ENCODE measurements at regions not wholly inside any gene's neighbourhood (a gene's known extent, or its start where the extent isn't known, plus 50 kb on each side); places are given as distances from the start of the nearest gene placed in this dataset.

DNA sequence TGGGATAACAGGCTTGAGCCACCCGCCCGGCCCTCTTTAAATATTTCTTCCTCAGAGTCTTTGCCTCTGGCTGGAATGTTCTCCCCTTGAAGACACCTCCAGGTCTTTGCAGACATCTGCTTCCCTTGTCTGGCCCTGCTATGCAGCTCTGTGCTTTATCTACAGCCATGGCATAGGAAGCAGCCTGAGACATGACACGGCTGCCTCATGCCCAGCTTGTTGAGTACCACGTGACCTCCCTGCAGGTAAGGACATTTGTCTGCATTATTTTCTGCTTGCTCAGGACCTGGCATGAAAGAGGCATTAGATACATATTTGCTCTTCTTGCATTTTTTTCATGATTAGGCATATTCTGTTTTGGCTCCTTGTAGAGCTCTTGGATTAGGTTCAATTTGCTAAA is 113.8 kb upstream of the KLF6 start:
- no peak for DNase-seq (ENCODE audit: low spot score)

DNA sequence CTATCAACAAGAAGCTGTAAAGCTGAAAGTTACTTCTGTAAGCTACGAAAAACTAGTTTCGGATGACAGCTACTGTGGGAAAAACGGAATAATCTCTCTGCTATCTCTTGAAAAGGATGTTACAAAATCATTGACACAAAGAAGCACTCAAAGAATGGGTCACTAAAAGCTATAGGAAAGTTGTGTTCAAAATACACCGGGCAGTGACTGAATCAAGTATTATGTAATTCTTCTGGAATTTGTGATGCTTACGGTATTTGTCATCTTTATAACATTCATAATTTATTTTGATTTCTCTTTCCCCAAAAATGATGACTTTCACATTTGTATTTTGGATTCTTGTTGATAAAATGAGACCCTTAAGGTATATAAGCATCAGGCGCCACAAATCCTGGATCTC is 112.1 kb upstream of the KLF6 start:
- no peak for DNase-seq (ENCODE audit: low spot score)

GRCh38 chr10:3896161-3896560 is 111.2 kb upstream of the KLF6 start:
- no peak for DNase-seq (ENCODE audit: low spot score)

DNA sequence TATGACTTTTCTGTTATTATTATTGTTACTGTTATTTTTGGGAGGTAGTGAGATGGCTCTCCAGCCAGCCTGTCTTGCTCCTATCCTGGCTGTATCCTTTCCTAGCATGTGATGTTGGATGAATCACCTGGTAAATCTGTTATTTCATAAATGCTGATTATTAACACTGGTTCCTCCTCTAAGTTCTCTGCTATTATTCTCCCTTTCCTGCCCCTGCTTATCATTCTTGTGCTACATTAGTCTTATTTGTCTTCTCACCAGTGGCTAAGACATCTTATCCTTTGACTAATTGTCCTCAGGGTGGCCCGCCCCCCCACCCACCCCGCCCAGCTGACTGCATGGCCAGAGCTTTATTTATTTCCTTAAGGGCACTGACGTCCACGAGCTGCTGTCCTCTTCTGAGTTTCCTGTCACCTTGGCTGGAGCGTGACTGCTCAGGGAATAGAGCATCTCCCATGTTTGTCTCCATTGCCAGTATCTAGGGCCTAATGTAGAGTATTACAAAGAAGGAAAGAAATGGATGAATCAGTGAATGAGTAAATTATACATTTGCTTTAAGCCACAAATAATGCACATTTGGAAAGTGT is 110.1 kb upstream of the KLF6 start:
- no peak for DNase-seq (ENCODE audit: low spot score)

DNA sequence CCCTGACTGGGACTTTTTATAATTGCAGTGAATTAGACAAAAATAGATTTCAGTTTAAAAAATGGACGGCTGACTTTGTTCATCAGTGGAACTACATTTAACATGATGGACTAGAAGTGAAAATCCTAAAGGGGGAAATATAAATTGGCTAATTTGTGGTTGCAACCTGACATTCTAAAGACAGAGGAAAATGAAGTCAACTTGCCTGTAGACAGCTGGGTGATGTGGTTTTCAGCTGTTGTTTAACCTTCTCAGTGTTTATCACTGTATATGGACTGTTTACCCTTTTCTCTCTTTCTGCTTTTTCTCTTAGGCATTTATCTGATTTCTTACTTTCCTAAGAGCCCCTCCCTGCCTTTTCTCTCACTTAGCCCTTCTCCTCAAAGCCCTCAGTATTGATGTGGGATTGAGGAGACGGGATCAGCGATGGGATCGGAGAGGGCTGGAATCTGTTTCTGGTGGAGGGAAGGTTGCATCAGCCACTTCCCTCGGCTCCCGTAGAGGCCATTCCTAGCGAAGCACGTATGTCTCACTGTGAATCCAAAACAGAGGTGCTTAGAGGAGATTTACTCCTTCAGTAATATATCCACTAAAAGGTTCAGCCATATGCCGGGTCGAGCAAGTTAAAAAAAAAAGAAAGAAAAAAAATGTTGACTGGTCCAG is 109.0 kb upstream of the KLF6 start:
- peak; percentile 43 for DNase-seq (ENCODE audit: low spot score)

GRCh38 chr10:3892440-3893425 is 107.7 kb upstream of the KLF6 start:
- DNase-seq (ENCODE audit: low spot score): peak; percentile 78

- no peak for DNase-seq (ENCODE audit: low spot score)
These were observed 106.4 kb upstream of the KLF6 start for GRCh38 chr10:3891396-3891795.

DNA sequence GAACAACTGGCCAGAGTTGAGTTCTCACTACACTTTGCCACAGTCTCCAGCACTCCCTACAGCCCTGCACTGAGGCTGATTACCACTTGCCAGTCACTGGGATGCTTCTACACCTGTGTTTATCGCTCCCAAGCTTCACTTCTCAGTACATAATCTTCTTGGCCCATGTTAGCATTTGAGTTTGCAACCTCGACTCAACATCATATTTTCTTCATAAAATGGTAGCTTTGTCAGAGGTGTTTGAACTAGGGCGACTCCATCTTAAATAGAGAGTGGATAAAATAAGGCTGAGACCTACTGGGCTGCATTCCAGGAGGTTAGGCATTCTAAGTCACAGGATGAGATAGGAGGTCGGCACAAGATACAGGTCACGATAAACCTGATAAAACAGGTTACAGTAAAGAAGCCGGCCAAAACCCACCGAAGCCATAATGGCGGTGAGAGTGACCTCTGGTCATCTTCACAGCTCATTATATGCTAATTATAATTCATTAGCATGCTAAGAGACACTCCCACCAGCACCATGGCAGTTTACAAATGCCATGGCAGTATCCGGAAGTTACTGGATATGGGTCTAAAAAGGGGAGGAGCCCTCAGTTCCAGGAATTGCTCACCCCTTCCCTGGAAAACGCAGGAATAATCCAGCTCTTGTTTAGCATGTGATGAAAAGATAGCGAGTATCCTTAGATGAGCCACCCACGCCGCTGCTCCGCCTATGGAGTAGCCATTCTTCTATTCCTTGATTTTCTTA is 105.8 kb upstream of the KLF6 start:
- no peak for DNase-seq (ENCODE audit: low spot score)

DNA sequence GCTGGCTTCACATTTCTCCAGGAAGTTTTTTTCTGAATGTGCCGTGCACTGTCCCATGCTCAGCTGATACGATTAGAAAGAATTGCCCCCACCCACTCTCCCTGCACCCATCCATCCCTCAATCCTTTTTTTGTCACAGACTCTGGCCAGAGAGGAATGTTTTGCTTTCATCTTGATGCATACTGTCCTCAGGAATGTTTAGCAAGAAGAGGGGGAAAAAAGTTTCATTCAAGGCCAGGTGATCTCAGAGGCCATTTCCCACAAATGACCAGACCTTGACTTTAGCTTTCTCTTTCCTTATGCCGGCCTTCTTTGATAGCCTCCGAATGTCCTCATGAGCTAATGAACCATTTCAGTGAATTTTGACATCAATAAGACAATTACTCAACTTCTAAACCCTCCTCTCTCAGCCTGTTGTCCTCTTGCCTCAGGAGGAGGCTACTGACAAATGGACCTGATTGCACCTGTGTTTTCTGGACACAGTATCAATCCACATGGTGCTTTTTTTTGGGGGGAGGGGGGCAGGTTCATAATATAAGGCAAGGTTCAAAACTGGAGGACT is 105.0 kb upstream of the KLF6 start:
- no peak for DNase-seq (ENCODE audit: low spot score)

GRCh38 chr10:3887885-3888476 is 103.0 kb upstream of the KLF6 start:
- DNase-seq (ENCODE audit: low spot score): peak; percentile 86

DNA sequence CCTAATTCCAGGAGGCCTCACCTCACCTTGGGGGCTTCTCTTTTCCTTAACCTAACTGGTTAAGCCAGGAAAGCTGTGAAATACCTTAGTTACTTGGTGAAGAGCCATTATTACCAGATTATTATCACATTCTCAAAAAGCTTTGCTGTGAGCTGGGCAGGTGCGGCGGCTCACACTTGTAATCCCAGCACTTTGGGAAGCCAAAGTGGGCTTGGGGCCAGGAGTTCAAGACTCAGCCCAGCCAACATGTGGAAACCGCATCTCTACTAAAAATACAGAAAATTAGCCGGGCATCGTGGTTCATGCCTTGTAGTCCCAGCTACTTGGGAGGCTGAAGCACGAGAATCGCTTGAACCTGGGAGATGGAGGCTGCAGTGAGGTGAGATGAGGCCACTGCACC is 102.4 kb upstream of the KLF6 start:
- DNase-seq (ENCODE audit: low spot score): no peak

DNA sequence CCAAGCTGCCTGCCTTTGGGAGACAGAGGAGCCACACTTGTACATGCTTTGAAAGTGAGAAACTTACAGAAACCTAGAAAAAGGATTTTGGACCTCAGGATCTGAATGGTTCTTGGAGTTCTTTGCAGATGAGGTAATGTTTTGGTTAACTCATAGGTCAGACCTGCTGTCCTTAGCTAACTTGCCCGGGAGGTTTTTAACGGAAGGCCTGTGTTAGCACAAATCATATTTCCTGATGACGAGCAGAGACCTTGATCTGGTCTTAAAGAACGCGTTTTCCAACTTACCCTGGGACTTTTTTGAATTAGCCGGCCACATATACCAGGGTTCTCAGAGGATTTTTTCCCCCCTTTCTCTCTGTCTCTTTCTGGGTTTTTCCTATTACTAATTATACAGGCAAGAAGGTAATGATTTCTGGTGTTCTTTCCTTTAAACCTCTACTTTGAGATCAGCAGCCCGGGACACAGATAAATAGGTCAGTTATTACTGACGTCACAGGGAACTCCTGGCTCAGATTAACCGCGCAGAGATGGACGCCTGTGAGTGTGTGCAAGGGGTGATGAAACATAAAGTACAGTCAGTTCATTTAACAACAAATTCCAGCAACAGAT is 101.7 kb upstream of the KLF6 start:
- DNase-seq (ENCODE audit: low spot score): no peak

DNA sequence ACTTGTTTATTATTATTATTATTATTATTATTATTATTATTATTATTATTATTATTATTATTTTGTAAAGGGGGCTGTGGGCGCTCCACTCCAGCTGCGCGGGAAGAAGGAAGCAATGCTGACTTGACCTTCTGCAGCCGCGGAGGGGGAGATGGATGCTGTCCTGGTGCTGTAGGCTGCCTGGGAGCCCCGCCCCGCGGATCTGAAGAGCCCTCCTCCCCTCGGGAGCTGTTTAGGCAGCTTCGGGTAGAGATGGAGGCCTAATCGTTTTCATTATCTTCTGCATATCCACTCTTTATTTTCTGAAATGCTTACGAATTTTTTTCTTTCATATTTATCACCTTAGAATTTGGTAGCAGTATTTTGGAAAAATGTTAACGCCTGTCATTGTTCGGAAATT is 101.2 kb upstream of the KLF6 start:
- DNase-seq (ENCODE audit: low spot score): no peak

GRCh38 chr10:3882855-3883254 is 97.8 kb upstream of the KLF6 start:
- no peak for DNase-seq (ENCODE audit: low spot score)

DNA sequence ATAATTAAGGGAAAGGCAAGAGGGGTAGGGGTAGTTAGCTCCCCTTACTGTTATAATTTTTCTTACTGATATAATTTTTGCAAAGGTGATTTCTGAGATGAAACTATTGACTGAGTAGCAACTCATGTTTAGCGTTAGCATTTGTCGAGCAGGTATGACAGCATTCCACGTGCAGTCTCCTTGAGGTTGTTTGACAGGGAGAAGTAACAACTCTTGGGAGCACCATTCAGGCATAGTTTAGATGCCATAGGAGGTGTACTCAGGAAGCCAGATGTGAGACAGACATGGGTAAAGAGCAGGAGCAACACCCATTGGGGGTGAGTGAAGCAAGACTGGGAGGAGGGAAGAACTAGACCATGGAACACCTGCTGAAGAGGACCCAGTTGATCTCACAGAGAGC is 96.6 kb upstream of the KLF6 start:
- no peak for DNase-seq (ENCODE audit: low spot score)

DNA sequence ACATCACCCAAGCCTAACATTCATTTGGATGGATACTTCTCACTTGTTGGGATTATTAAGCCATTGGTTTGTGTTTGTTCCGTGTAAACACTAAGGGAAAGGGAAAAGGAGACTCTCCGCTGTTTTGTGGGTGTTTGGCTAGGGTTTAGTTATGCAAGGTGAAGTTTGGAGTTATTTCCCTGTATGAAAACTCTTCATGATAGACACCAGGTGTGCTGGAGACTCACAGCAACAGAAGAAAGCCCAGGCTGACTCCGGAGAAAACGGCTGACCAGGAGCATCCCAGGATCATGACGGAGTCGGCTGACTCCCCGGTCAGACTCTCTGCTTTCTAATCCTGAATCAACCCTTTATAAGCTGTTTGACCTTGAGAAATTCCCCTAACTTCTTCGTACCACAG is 94.1 kb upstream of the KLF6 start:
- DNase-seq (ENCODE audit: low spot score): no peak

GRCh38 chr10:3877211-3878000 is 92.4 kb upstream of the KLF6 start:
- no peak for DNase-seq (ENCODE audit: low spot score)

- DNase-seq (ENCODE audit: low spot score): no peak
These were observed 91.4 kb upstream of the KLF6 start for GRCh38 chr10:3876350-3876962.

- peak; percentile 44 for DNase-seq (ENCODE audit: low spot score)
These were observed 90.8 kb upstream of the KLF6 start for GRCh38 chr10:3875842-3876235.
